ENCODE measurements at regions not wholly inside any gene's neighbourhood (a gene's known extent, or its start where the extent isn't known, plus 50 kb on each side); places are given as distances from the start of the nearest gene placed in this dataset.

DNA sequence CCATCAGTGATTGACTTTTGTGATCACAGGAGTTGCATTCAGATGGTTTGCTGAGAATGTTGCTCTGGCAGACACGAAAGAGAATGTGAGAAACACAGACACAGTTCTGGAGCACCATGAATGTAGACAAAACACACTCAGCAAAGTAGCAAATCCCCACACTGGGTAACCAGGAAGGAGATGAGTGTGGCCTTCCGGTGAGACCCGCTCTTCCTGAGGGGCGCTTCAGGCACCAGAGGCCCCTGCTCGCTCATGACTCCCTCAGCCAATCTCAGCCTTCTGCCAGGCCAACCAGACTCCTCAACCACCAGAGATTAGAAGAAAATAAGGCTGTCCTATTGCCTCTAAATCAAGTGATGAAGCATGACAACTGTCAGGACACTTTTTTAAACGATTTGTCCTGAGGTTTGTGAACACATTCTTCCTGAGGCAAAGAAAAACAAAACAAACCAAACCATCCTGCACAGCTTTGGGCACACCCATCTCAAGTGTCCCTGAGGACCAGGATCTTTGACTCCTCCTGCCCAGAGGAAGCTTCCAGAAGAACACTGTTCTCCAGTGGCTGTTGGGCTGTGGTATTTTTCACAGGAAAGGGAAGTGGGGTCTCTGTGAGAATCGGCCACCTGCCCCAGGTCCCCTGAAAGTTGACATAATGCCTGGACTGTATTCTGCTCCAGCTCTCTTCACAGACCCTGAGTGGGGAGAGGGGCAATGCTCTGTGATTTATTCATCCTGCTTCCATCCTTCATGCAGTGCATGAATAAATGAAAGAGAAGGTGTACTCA, 152.8 kb downstream of the BCL11A start:
- DNase-seq (ENCODE audit: low spot score): no peak

GRCh38 chr2:60394463-60394862, 159.0 kb downstream of the BCL11A start:
- DNase-seq (ENCODE audit: low spot score): no peak

DNA sequence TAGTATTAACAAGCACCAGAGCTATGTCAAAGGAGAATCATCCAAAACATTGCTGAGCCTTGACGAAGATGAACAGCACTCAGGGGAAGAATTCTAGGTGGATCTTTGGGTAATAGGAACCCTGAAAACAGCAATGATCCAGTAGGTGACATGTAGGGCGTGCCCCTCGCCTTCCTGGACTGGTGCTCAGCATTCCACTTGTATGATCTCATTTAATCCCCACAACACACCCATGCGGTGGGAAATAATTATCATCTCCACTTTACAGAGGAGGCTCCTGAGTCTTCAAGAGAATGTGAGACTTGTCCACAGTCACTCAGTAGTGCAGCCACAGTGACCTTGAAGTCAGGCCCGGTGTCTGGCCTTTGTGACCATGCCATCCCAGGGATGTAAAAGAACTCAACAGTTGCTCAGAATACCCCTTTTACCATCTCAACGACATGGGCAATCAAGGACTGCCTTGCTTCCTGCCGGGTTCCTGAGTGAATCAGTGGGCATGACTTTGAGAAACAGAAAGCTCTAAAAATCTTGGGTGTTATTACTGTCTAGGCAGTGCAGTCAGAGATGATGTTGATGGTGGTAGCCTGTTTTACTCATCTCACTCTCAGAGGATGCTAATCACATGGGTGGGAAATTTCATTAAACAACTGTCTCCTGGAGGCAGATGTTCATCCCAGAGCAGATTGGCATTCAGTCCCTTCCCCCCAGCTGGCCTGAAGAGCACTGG, 161.6 kb downstream of the BCL11A start:
- DNase-seq (ENCODE audit: low spot score): no peak

DNA sequence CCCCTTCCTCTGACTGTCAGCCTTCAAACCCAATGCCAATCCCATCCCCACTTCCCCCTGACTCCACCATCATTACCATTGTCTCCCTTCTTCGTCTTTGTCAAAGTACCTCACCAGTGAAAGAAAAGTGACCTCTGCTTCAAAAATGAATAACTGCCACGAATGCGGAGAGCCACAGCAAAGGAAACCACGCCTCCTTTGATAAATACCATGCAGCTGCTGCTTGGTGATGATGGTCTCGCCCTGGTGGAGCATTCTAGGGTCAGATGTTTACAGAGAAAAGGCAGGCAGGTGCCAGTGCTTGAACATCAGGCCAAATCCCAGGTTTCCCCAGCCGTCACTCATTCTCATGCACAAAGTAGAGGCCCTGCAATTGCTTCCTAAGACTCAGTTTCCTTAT, 162.2 kb downstream of the BCL11A start:
- DNase-seq (ENCODE audit: low spot score): no peak

- no peak for DNase-seq (ENCODE audit: low spot score)
These were observed 167.0 kb downstream of the BCL11A start for GRCh38 chr2:60386436-60386835.

- DNase-seq (ENCODE audit: low spot score): no peak
These were observed 167.8 kb downstream of the BCL11A start for GRCh38 chr2:60385648-60386047.

DNA sequence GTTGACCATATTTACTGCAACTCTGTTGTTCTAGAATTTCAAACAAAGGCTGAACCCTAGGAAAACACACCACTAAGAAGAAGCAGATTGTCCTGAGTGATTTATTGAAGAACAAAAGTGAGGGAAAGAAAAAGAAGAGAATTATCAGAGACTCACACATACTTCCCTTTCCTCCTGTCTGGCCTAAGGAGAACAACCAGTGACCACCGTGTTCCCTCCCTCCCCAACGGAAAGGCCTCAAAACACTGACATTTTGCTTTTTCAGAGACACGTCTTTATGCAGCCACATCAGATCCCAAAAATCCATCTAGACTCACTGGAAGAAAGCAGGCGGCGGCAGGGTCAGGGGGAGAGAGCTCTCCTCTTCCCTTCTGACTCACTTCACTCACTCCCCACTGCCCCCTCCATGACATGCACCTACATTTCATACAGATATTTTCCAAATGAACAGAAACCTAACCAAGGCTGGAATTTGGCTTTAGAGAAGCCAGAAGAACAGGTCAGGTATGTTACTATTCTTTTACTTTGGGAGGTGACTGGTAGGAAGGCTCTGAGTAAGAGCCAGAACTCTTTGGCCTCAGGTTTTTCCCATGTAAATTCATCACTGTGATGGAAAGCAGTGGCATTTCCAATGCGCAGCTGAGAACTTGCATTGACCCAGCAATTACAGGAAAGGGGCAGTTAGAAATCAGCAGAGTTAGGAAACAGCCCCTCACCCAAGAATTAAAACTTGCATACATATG, 169.9 kb downstream of the BCL11A start:
- no peak for DNase-seq (ENCODE audit: low spot score)

- DNase-seq (ENCODE audit: low spot score): no peak
These were observed 173.0 kb downstream of the BCL11A start for GRCh38 chr2:60380411-60380810.

DNA sequence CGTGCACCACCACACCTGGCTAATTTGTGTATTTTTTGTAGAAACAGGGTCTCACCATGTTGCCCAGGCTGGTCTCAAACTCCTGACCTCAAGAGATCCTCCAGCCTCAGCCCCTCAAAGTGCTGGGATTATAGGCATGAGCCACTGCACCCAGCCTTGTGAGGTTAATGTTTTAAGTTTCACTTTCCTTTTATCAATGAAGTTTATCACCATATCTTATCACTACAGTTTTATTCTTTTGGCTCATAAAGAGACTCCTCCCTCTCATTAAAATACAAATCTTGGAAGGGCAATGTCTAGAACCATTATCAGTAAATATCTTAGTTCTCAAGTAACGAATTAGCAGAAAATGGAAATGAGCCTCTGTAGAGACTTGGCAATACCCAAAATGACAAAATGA, 173.8 kb downstream of the BCL11A start:
- DNase-seq (ENCODE audit: low spot score): no peak

GRCh38 chr2:60379216-60379615, 174.2 kb downstream of the BCL11A start:
- no peak for DNase-seq (ENCODE audit: low spot score)

DNA sequence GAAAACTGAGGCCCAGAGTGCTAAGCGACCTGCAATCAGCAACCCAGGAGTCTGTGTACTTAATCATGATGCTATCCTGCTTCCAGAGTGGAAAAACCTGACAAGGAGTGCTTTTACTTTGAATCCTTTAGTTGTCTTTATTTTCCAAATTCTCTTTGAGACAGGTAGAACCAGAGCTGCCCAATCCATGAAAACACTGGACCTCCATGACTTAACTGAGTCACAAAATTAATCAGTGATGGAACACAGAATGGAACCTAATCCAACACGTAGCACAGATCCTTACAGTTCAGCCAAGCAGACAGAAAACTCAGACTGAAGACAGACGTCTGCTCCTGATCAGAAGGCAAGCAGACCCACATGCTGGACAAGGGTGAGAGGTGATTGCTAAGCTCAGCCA, 175.6 kb downstream of the BCL11A start:
- no peak for DNase-seq (ENCODE audit: low spot score)

GRCh38 chr2:60376252-60376651, 177.2 kb downstream of the BCL11A start:
- DNase-seq (ENCODE audit: low spot score): no peak

GRCh38 chr2:60371681-60372080, 181.8 kb downstream of the BCL11A start:
- no peak for DNase-seq (ENCODE audit: low spot score)

GRCh38 chr2:60371219-60371618, 182.2 kb downstream of the BCL11A start:
- no peak for DNase-seq (ENCODE audit: low spot score)

DNA sequence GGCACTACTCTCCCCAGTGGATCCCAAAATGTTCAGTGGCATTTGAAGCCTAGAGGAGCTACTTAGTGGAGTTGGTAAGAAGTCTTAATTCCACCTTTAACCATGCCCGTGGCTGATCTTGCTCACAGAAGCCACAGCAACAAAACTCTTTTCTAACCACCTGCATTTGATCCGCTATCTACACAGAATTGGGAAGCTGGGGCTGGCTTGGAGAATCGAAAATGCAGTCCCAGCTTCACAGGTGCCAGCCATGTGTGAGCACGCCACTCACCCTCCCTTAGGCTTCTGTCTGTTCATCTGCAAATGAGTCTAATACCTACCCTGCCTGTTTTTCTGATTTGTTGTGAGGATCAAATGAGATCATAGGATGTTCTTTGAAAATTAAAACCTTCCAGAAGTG, 182.6 kb downstream of the BCL11A start:
- no peak for DNase-seq (ENCODE audit: low spot score)

DNA sequence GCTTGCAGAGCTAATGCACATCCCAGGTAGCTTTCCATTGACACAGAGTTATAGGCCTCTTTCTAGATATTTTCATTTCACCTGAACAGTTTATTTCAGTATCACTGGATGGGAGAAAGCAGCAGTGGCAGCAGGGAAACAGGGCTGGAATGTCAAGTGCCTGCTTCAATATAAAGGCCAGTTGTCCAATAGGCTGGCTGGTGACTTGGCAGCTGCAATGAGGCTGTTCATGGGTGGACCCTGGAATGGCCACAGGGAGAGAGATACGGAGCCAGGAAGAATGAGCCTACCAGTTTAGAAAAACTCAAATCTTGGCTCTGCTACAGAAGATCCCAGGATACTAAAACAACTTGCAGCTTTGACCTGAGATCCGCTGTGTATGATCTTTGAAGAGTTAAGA, 185.0 kb downstream of the BCL11A start:
- no peak for DNase-seq (ENCODE audit: low spot score)

DNA sequence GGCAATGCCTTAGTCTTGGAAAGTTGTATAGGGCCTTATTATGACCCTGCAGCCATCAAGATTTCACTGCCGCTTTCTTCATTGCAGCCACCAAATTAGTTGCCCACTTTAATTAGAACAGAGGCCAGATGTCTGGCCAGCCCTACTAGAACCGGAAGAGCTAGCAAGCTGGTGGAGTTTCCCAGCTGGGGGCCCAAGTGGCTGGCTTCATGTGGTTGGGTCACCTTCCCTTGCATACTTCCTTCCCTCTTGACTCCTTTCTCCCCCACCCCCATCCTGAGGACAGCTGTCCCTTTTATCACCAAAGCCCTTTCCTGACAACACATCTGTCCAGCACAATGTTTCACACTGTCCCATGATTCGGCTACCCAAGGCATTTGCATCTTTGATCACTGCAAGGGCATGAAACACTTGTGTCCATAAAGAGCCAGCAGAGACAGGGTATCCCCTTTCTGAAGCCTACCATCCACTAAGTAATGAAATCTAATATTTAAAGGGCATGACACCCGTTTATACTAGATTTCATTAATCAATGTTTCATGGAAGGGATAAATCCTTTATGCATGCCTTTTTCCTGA, 187.2 kb downstream of the BCL11A start:
- DNase-seq (ENCODE audit: low spot score): no peak

DNA sequence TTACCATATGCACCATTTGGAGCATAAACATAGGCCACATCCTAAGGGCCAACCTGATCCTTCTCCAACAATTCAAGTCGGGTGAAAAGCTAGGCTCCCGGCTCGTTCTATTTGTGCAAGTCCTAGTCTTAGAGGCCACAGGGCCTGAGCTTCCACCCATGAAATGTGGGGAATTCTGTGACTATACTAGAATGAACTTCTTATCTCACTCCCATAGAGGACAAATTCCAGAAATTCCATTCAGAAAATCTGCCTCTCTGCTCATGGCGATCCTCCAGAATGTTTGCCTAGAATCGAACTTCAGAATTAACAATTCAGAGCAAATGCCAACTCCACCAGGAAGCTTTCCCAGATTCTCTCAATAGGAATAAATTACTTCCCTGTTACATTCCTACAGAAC, 187.9 kb downstream of the BCL11A start:
- DNase-seq (ENCODE audit: low spot score): no peak

- no peak for DNase-seq (ENCODE audit: low spot score)
These were observed 189.0 kb downstream of the BCL11A start for GRCh38 chr2:60364491-60364890.

- DNase-seq (ENCODE audit: low spot score): no peak
These were observed 192.0 kb downstream of the BCL11A start for GRCh38 chr2:60361498-60361897.

DNA sequence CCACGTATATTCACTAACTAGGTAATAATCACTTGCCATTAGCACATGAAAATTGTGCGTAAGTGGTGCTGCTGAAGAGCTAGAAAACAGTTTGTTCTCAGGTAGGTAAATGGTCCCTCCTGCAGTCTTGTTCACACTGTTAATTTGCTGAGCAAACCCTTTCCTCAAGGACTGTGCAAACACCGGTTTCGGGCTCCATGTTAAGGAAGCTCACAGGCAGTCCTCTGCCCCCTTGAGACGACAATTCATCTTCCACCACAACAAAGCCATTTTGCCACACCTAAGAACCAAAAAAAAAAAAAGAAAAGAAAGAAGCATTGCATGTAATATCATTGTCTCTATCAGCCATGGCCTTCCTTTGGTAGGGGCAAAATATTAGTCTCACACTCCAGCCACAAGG, 193.9 kb downstream of the BCL11A start:
- DNase-seq (ENCODE audit: low spot score): no peak

GRCh38 chr2:60358476-60358875, 195.0 kb downstream of the BCL11A start:
- no peak for DNase-seq (ENCODE audit: low spot score)

GRCh38 chr2:60357996-60358395, 195.5 kb downstream of the BCL11A start:
- DNase-seq (ENCODE audit: low spot score): no peak
